Natural killer cell (primary cell): ENCODE measurements at regions not wholly inside any gene's neighbourhood (a gene's known extent, or its start where the extent isn't known, plus 50 kb on each side); places are given as distances from the start of the nearest gene placed in this dataset.

Source experiments
- ATAC-seq, 3 donors: fragments of 150-1000 bp in 2 of 3; fragments of 200-7000 bp in 1 of 3; cut with Tn5 transposase; 1 replicate in 1 of 3; 2 replicates in 2 of 3; pipeline ENCODE4 v1.10.0; 2021; ENCODE audit warnings: mild to moderate bottlenecking in 2 of 3, moderate library complexity in 2 of 3
- DNase-seq, 2 donors: peaks; one replicate each; pipeline versions ENCODE4 v3.0.0 to v3.0.0-alpha.2; 2013 to 2021; ENCODE audit warnings: mixed read lengths in 1 of 2
- H3K27ac ChIP-seq: one replicate; pipeline ENCODE4 v1.5.1; 2013; ENCODE audit warnings: mild to moderate bottlenecking, low read length
- H3K27me3 ChIP-seq: one replicate; pipeline ENCODE4 v1.6.1; 2013; ENCODE audit warnings: low read length; ENCODE audit not compliant: control insufficient read depth, insufficient read depth
- H3K36me3 ChIP-seq: one replicate; pipeline ENCODE4 v1.6.1; 2013; ENCODE audit warnings: low read length; ENCODE audit not compliant: control insufficient read depth, insufficient read depth
- H3K4me1 ChIP-seq: one replicate; pipeline ENCODE4 v1.6.1; 2013; ENCODE audit warnings: low read length; ENCODE audit not compliant: control insufficient read depth, insufficient read depth
- H3K4me3 ChIP-seq: one replicate; pipeline ENCODE4 v1.5.1; 2013; ENCODE audit warnings: low read length
- H3K9me3 ChIP-seq: one replicate; pipeline ENCODE4 v1.6.1; 2013; ENCODE audit warnings: low read length; ENCODE audit not compliant: control insufficient read depth, insufficient read depth
- H3K27ac Mint-ChIP-seq, 2 donors: one replicate each; pipeline ENCODE4 v1.8.0; 2022; ENCODE audit warnings: mild to moderate bottlenecking in 2 of 2, mixed read lengths in 2 of 2, moderate library complexity in 1 of 2
- H3K27me3 Mint-ChIP-seq, 2 donors: one replicate each; pipeline ENCODE4 v1.8.0; 2022; ENCODE audit warnings: low read depth in 2 of 2, mixed read lengths in 2 of 2
- H3K36me3 Mint-ChIP-seq: one replicate; pipeline ENCODE4 v1.8.0; 2022; ENCODE audit warnings: mixed read lengths
- H3K4me1 Mint-ChIP-seq, 2 donors: one replicate each; pipeline ENCODE4 v1.8.0; 2022; ENCODE audit warnings: mixed read lengths in 2 of 2
- H3K4me3 Mint-ChIP-seq: one replicate; pipeline ENCODE4 v1.8.0; 2022; ENCODE audit warnings: mild to moderate bottlenecking, moderate library complexity, mixed read lengths
- H3K9me3 Mint-ChIP-seq, 2 donors: one replicate each; pipeline ENCODE4 v1.8.0; 2022; ENCODE audit warnings: mixed read lengths in 2 of 2
- WGBS: methylation state at CpG from one replicate; pipeline ENCODE4 v1.1.7; 2013; ENCODE audit warnings: missing lambda C conversion rate; ENCODE audit not compliant: insufficient coverage; 5-methylcytosine and 5-hydroxymethylcytosine counted together
- intact Hi-C: fragments of 100-400 bp; cut with micrococcal nuclease; formaldehyde crosslinking; loops from one replicate; pipeline ENCODE4 v1.14.2; 2022
- TF ChIP-seq, protein P1 (sequence below): fragments of 200-600 bp; IDR thresholded peaks from one replicate; pipeline ENCODE4 v1.8.0; 2022; ENCODE audit warnings: antibody characterized with exemption

- TF ChIP-seq, protein P1, sequence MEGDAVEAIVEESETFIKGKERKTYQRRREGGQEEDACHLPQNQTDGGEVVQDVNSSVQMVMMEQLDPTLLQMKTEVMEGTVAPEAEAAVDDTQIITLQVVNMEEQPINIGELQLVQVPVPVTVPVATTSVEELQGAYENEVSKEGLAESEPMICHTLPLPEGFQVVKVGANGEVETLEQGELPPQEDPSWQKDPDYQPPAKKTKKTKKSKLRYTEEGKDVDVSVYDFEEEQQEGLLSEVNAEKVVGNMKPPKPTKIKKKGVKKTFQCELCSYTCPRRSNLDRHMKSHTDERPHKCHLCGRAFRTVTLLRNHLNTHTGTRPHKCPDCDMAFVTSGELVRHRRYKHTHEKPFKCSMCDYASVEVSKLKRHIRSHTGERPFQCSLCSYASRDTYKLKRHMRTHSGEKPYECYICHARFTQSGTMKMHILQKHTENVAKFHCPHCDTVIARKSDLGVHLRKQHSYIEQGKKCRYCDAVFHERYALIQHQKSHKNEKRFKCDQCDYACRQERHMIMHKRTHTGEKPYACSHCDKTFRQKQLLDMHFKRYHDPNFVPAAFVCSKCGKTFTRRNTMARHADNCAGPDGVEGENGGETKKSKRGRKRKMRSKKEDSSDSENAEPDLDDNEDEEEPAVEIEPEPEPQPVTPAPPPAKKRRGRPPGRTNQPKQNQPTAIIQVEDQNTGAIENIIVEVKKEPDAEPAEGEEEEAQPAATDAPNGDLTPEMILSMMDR = no peak
- Mint-ChIP-seq H3K4me1 (no peaks in the 10 kb centered on the region), H3K27ac (no peak overlapping the region), H3K36me3 (no peaks in the 10 kb centered on the region), H3K4me3 (no peak overlapping the region), H3K9me3 (no peaks in the 10 kb centered on the region), H3K27me3 (peaks cover 13 to 55% of the 10 kb centered on the region in 2 donors)
- H3K36me3 ChIP-seq = no peaks in the 10 kb centered on the region
- H3K4me3 ChIP-seq = no peak overlapping the region
- intact Hi-C loops = no loop called here
- ATAC-seq = no peak
- no peak overlapping the region for H3K27ac ChIP-seq
- no peaks in the 10 kb centered on the region for H3K27me3 ChIP-seq
- DNase-seq = no peak
- 31% methylated on average over 3 of the region's 4 CpGs for WGBS
- H3K4me1 ChIP-seq = no peaks in the 10 kb centered on the region
- H3K9me3 ChIP-seq = no peaks in the 10 kb centered on the region
These were observed 147.3 kb upstream of the FOXF1 start for GRCh38 chr16:86363057-86363490.

DNA sequence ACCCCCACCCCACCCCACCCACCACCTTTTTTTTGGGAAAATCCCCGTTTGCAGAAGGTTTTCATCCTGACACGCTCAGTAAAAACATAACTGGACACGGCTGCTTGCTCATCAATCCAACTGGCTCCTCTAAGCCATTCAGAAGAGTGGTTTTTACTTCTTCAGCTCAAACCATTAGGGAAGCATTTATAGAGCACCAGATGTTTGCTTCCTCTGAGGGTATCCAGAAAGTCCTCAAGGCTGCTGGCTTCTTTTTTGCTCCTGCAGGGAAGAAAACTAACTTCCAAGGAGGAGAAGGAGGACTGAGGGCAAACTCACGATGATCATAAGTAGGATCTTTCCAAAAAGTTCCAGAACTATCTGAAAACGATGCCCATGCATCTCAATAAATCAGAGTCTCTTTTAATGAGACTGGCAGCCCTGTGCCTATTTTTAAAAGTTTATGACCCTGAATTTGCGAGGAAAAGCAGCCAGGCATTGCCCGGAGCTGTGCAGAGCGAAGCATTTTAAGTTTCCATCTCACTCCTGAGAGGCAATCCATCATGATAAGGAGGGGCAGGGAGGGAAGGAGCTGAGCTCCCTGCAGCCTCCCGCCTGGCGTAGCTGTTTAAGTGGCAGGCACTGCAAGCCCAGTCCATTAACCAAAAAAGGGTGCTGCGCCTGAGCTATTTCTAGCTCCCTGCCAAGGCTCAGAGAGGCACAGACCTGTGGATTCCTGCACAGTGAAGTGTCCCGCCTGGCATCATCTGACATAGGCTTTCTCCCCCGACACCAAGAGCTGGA, 146.3 kb upstream of the FOXF1 start:
- Mint-ChIP-seq H3K4me1 (no peaks in the 10 kb centered on the region), H3K36me3 (no peaks in the 10 kb centered on the region), H3K27ac (no peak overlapping the region), H3K27me3 (peaks cover 10 to 61% of the 10 kb centered on the region in 2 donors), H3K9me3 (no peaks in the 10 kb centered on the region), H3K4me3 (no peak overlapping the region)
- Histone ChIP-seq H3K4me1 (no peaks in the 10 kb centered on the region), H3K9me3 (no peaks in the 10 kb centered on the region), H3K4me3 (no peak overlapping the region), H3K27me3 (no peaks in the 10 kb centered on the region), H3K36me3 (no peaks in the 10 kb centered on the region), H3K27ac (no peak overlapping the region)
- DNase-seq (no peak), ATAC-seq (no peak)
- intact Hi-C loops = no loop called here
- 45% methylated on average over 13 of the region's 13 CpGs for WGBS
- TF ChIP-seq, protein P1 = no peak

- no peaks in the 10 kb centered on the region for H3K4me1 Mint-ChIP-seq
- WGBS = 84% methylated on average over 13 of the region's 13 CpGs
- DNase-seq = no peak
- TF ChIP-seq, protein P1 = no peak
- Histone ChIP-seq H3K4me3 (no peak overlapping the region), H3K27me3 (no peaks in the 10 kb centered on the region), H3K4me1 (no peaks in the 10 kb centered on the region), H3K27ac (no peak overlapping the region), H3K36me3 (no peaks in the 10 kb centered on the region), H3K9me3 (no peaks in the 10 kb centered on the region)
- intact Hi-C loops = no loop called here
- no peaks in the 10 kb centered on the region for H3K36me3 Mint-ChIP-seq
- no peak for ATAC-seq
- no peak overlapping the region for H3K27ac Mint-ChIP-seq
- no peak overlapping the region for H3K4me3 Mint-ChIP-seq
- peaks cover 10 to 53% of the 10 kb centered on the region in 2 donors for H3K27me3 Mint-ChIP-seq
- H3K9me3 Mint-ChIP-seq = no peaks in the 10 kb centered on the region
These were observed 145.5 kb upstream of the FOXF1 start for GRCh38 chr16:86364653-86365380.
